ENCODE measurements at regions not wholly inside any gene's neighbourhood (a gene's known extent, or its start where the extent isn't known, plus 50 kb on each side); places are given as distances from the start of the nearest gene placed in this dataset.

- no peak for TF ChIP-seq CTCF (IDR thresholded peaks at IDR 0.05; ENCODE audit: insufficient read depth, low read length, severe bottlenecking)
- Histone ChIP-seq H3K4me3 (ENCODE audit: low read depth, low read length) (no peak overlapping the region), H3K36me3 (ENCODE audit: control insufficient read depth, insufficient read depth, low read length) (no peaks in the 10 kb centered on the region), H3K27me3 (ENCODE audit: control insufficient read depth, insufficient read depth, low read length) (no peaks in the 10 kb centered on the region)
- DNase-seq (ENCODE audit: low read depth) (no peak), FAIRE-seq (no peak)
Measured at GRCh38 chr2:136057023-136057801, 60.7 kb downstream of the CXCR4 start.

GRCh38 chr2:136055929-136056688 lies 61.8 kb downstream of the CXCR4 start:
- Histone ChIP-seq H3K4me3 (ENCODE audit: low read depth, low read length) (no peak overlapping the region), H3K36me3 (ENCODE audit: control insufficient read depth, insufficient read depth, low read length) (no peaks in the 10 kb centered on the region), H3K27me3 (ENCODE audit: control insufficient read depth, insufficient read depth, low read length) (no peaks in the 10 kb centered on the region)
- no peak for FAIRE-seq
- no peak for DNase-seq (ENCODE audit: low read depth)
- no peak for TF ChIP-seq CTCF (IDR thresholded peaks at IDR 0.05; ENCODE audit: insufficient read depth, low read length, severe bottlenecking)

- no peak for TF ChIP-seq CTCF (IDR thresholded peaks at IDR 0.05; ENCODE audit: insufficient read depth, low read length, severe bottlenecking)
- no peak for DNase-seq (ENCODE audit: low read depth)
- no peaks in the 10 kb centered on the region for H3K36me3 ChIP-seq (ENCODE audit: control insufficient read depth, insufficient read depth, low read length)
- no peak for FAIRE-seq
- H3K4me3 ChIP-seq (ENCODE audit: low read depth, low read length) = no peak overlapping the region
- no peaks in the 10 kb centered on the region for H3K27me3 ChIP-seq (ENCODE audit: control insufficient read depth, insufficient read depth, low read length)
Measured at GRCh38 chr2:136054856-136055255, 63.1 kb downstream of the CXCR4 start.

- TF ChIP-seq CTCF (IDR thresholded peaks at IDR 0.05; ENCODE audit: insufficient read depth, low read length, severe bottlenecking) = no peak
- DNase-seq (ENCODE audit: low read depth) (no peak), FAIRE-seq (no peak)
- Histone ChIP-seq H3K36me3 (ENCODE audit: control insufficient read depth, insufficient read depth, low read length) (no peaks in the 10 kb centered on the region), H3K27me3 (ENCODE audit: control insufficient read depth, insufficient read depth, low read length) (no peaks in the 10 kb centered on the region), H3K4me3 (ENCODE audit: low read depth, low read length) (no peak overlapping the region)
Measured at GRCh38 chr2:136052369-136053362, 65.3 kb downstream of the CXCR4 start.

GRCh38 chr2:136051725-136052048 lies 66.3 kb upstream of the DARS1 start:
- Histone ChIP-seq H3K27me3 (ENCODE audit: control insufficient read depth, insufficient read depth, low read length) (no peaks in the 10 kb centered on the region), H3K36me3 (ENCODE audit: control insufficient read depth, insufficient read depth, low read length) (no peaks in the 10 kb centered on the region), H3K4me3 (ENCODE audit: low read depth, low read length) (no peak overlapping the region)
- TF ChIP-seq CTCF (IDR thresholded peaks at IDR 0.05; ENCODE audit: insufficient read depth, low read length, severe bottlenecking) = no peak
- FAIRE-seq (no peak), DNase-seq (ENCODE audit: low read depth) (no peak)
